ENCODE measurements at regions not wholly inside any gene's neighbourhood (a gene's known extent, or its start where the extent isn't known, plus 50 kb on each side); places are given as distances from the start of the nearest gene placed in this dataset.

- TF ChIP-seq CTCF (IDR thresholded peaks at IDR 0.05) (no peak), ZFX (IDR thresholded peaks at IDR 0.05; ENCODE audit: borderline replicate concordance) (no peak)
Measured at GRCh38 chr5:92775711-92776615, 805.1 kb downstream of the NR2F1-AS1 start.
